Amniotic epithelial cell (primary cell): ENCODE measurements at regions not wholly inside any gene's neighbourhood (a gene's known extent, or its start where the extent isn't known, plus 50 kb on each side); places are given as distances from the start of the nearest gene placed in this dataset.
"Not testable (repeated sequence)": the region's sequence is repeated elsewhere in the genome, so short reads cannot be mapped to it uniquely, and the experiment has no call there.

Source experiments
- DNase-seq: peaks from one replicate; pipeline ENCODE4 v3.0.0-alpha.2; 2010; ENCODE audit warnings: low read depth

DNA sequence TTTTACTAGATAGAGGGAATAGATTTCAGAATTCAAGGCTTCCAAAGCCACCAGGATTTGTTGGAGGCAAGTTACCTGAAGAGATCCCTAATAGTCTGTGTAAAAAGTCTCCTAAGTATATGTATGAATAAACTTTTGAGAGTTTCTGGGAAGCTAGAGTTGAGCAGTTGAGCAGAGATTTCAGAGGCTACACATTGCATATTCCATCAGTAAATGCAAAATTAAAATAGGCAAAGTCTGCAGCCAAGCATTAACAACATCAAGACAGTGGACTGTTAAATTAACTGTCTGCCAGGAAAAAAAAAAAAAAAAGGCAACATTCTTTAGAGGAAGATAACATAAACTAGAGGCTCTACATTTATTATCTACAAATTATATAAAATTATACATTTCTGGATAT is 420.4 kb upstream of the TMEFF2 start:
- DNase-seq: no peak

DNA sequence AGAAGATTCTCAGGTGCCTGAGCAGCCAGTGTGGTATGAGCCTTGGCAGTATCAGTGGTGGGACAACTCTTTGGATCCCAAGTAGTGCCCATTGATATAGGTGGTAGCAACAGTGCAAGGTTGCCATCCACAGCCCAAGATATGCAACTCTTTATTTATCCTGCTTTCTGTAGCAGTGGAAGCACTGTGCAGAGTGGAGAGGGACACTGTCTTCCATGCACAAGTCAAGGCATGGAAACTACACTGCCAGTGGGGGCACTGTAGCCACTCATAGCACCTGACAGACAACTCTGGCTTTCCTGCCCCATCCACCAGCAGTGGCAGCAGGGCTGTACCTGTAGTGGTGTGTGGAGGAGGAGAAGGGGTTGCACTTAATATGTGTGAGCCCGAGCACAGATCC is 409.6 kb upstream of the TMEFF2 start:
- DNase-seq: no peak

DNA sequence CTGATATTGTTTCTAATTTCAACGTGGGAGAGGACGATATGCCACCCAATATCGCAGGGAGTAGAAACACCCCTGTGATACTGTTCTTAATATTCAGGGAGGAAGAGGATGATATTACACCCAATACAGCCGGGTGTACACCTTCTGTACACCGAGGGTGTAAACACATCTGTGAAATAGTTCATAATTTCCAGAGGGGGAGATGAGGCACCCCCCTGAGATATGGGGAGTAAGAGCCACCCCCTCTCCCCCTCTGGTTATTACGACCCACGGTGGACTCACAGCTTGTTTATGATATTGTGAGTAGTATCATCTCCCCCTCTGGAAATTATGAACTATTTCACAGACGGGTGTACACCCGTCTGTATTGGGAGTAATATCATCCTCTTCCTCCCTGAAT is 403.9 kb upstream of the TMEFF2 start:
- not testable (repeated sequence) for DNase-seq

DNA sequence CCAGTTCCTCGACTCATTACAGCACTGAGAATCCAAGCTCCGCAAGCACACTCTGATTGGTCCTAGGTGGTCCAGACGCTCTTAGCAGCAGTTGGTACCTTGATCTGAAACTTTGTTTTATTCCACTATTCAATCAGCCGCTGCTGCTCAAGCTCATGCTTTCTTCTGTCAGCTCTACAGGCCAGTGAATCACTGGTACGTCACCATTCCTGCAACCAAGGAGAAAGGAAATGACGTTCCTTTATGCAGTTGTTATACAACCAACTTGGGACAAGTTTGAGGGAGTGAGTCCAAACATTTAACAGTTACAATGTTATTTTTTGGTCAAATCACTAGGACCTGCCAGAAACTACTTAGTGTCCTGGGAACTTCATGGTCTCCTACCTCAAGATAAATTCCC is 398.8 kb upstream of the TMEFF2 start:
- DNase-seq: no peak

DNA sequence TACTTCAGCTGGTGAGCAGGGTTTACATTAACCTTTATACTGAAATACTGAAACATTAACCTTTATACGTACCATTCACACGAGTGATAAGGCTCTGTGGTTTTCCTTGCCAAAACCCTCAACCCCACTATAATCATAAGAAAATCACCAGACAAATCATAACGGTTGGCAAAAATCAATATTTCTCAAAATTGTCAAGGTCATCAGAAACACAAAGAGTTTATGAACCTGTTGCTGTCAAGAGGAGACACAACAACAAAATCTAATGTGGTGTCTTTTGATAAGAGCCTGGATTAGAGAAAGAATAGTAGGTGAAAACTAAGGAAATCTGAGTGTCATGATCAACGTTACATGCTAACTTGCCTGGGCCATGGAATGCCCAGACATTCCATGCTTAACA is 396.9 kb upstream of the TMEFF2 start:
- no peak for DNase-seq

DNA sequence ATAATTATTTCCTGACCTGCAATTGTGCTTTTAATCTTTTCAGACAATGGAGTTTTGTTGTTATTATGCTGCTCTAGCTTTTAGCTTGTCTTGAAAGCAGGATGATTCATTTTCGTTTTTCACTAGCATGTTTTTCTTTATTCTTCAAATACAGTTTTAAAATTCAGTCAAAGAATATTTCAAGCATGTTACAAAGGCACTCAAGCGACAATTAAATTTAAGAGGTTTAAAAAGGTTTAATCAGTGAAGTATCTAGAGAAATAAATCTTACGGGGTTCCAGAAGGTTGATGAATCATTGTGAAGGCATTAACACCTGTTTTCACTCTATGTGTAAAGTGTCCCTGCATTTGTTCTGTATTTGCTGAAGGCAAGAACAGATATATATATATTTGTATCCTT is 390.7 kb upstream of the TMEFF2 start:
- DNase-seq: no peak

DNA sequence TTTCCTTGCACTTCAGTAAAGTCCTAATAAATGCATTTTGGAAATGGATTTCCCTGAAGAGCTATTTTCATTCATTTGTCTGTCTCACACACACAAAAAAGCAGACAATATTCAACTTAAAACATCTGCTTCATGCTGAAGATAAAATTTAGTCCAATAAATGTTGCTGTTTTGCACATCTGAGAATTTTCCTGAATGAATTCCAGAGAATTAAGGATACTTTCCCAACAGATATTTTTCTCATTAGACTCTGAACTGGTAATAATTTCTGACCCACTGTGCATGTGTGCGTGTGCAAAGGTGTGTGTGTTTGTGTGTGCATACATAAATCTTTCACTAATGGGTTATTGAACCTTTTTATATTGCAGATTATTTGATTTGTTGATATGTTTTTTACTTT is 390.2 kb upstream of the TMEFF2 start:
- no peak for DNase-seq

DNA sequence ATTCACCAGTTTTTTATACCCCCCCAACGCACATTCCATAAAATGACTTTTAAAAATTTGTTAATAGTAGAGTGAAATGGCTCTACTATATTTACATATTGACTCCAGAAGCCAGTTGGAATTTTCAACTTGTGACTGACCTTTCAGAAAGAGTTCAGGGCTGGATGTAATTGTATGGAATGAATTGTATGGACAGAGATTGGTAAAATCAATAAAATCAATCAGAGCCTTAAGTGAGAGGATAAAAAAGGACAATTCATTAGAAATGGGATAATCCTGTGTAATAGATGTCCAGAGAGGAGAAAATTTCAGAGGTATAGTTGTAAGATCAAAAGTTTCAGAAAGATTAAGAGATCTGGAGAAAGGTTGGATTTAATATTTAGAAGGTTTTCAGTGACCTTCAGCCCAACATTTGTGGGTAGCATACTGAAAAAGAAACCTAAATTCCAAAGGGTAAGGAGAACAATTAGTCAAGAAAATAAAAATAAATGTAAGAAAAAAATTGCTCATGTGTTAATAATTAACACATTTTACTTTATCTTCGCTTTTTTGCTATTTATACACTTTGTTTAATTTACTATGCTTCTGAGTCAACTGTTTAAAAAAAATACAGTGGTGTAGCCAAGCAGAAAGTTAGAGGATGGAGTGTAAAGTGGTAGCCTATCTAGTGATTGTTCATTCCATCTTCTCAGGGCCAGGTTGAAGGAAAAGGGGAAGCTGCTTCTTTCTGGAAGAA is 385.4 kb upstream of the TMEFF2 start:
- DNase-seq: no peak

DNA sequence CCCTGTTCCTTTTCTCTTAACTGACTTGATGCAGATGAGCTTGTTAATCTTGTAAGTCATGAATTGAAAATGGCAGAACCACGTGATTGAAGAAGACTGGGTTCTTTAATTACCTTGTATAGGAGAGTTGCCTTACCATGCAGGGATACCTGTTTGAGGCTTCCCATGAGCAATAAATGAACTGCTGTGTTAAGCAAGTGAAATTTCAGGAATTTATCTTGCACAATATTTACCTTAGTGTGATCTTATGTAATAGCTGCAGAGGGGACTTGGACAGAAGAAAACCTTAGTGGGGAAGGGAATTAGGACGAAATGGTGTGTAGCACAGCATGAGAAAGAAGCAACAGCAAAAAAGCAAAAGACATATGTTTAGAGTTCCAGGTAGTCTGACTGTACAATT is 384.0 kb upstream of the TMEFF2 start:
- DNase-seq: no peak

DNA sequence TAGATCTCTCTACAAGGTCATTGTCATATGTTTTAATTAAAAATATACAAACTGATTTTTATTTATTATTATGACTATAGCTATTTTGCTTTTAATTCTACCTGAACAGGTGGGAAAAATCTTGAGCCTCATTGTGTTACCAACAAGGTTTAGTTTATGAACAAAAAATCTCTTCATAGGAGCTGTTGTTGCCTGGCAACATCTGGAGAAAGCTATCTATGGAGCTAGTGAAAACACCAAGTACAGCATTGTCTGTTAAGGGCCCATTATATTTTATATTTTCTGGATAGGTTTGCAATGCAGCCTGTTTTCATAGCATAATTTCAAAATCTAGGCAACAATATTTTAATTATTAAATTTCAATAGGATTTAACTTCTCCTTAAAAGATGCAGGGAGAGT is 383.0 kb upstream of the TMEFF2 start:
- no peak for DNase-seq

DNA sequence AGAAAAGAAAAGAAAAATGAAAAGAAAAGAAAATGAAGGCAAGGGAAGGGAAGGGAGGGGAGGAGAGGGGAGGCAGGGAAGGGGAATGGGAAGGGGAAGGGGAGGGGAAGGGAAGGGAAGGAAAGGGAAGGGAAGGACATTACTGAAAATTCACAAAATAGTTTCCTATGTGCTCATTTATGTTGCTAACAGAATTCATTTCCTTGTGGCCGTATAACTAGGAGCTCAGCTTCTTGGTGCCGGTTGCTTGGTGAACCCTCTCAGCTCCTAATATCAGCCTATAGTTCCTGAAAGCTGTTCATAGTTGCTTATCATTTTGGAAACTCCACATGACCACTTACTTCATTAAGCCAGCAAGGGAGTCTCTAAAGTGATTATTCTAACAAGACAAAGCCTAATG is 379.8 kb upstream of the TMEFF2 start:
- DNase-seq: no peak

DNA sequence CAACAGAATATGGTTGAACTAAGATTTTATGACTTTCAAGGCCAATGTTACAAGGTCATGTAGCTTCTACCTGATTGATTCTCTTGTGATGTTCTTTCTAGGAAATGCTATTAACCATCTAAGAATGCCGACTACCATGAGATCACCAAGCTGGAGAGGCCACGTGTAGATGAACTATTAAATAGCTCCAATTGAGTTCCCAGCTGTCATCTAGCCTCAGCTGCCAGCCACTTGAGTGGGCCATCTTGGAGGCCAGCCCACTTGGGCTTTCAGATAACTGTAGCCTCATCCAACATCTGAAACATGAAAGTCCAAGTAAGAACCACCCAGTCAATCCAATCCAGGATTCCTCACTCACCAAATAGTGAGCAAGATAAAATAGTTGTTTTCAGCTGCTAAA is 376.9 kb upstream of the TMEFF2 start:
- no peak for DNase-seq

DNA sequence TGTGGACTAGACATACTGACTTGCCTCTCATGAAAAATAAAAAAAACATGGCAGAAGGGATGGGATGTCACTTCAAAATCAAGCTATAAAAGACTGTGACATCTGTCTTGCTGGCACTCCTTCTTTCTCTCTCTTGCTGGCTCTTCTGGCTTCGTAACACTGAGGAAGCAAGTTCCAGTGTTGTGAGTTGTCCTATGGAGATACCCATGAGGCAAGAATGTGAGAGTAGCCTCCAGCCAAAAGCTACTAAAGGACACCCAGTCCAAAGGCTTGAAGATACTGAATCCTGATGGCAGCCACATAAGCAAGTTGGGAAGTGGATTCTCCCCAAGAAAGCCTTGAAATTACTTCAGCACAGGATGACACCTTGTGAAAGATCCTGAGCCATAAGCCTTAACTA is 376.1 kb upstream of the TMEFF2 start:
- no peak for DNase-seq

DNA sequence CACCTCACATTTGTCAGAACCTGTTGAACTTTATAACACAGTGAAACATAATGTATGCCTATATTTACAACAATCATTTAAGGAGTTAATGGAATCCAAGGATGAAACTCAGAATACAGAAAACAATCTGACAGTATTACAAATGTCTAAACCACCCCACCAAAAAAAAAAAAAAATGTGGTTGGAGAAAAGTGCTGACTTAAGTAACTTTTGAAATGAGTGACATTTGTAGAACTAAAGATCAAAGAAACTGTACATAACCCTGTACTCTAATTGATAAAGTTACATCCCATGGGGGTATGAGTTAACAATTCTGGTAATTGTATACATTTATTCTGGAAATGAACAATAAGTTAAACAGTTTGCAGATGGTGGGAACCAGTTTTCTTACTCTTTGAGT is 372.1 kb upstream of the TMEFF2 start:
- no peak for DNase-seq

DNA sequence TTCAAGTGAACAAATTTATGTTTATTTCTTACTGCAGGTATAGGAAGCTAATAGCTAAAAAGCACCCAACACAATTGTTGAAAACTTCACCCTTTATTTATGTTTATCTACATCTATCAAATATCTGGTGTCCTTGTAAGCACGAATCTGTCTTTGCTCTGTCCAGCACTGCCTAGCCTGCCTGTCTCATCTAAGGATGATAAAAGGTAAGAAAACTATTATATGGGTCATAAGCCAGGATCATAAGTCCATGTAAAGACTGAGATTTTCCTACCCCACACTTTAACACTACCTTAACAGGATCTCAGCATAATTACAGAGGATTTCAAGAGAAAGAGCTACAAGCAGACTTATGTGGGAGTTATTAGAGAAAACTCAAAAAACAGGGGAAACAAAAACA is 365.6 kb upstream of the TMEFF2 start:
- no peak for DNase-seq

DNA sequence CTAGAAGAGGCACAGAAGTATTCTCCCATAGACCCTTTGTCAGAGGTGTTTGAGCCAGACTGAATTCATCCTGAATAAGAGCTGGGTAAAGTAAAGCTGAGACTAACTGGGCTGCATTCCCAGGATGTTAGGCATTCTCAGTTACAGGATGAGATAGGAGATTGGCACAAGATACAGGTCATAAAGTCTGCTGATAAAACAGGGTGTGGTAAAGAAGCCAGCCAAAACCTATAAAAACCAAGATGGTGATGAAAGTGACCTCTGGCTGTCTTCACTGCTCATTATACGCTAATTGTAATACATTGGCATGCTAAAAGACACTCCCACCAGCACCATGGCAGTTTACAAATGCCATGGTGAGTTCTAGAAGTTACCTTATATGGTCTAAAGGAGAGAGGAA is 364.9 kb upstream of the TMEFF2 start:
- no peak for DNase-seq

DNA sequence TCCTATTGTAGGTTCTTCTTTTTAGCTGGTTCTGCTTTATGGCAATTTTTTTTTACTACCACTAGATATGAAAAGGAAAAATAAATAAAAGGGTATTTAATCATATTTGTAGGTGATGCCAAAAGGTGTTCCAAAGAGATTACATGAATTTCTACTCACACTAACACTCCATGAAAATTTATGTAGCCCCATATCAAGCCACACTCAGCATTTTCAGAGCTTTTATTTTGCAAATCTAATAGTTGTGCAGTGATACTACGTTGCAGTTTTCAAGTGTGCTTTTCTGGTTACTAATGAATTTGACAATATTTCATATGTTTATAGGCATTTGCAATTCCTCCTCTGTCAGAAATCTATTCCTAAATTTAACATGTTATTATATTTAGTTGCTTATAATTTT is 363.9 kb upstream of the TMEFF2 start:
- no peak for DNase-seq

DNA sequence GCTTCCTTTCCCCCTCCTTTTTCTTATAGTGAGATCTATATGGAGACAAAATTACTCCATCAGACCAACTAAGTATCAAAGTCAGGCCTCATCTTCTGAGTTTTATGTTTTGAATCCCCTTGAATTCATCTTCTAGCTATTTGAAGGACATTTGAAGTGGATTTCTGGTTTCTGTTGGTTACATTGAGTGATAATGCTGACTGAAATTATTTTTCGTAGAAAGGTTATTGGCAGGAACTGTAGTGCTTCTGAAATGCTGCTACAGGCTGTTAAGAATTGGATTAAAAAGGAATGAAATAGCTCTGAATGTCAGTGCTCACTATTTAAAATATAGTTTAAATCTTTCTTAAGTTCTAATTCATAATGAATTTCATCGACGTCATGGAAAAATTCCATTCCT is 361.0 kb upstream of the TMEFF2 start:
- DNase-seq: no peak

DNA sequence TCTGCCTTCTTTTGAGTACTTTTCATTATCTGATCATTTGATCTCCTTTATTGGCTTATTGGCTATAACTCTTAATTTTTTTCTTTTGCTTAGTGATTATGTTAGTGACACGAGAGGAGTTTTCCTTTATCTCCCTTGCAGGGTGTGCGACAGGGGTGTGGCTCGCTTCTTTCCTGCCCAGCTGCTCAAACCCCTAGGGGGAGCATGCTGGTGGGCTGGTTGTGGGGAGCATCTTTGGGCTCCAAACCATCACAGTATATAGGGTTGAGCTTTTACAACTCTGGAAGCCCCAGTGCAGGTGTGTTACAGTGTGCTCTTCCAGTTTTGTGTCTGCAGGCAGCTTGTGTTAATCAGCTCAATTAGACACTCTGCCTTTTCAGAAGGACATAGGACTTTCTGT is 357.0 kb upstream of the TMEFF2 start:
- no peak for DNase-seq

DNA sequence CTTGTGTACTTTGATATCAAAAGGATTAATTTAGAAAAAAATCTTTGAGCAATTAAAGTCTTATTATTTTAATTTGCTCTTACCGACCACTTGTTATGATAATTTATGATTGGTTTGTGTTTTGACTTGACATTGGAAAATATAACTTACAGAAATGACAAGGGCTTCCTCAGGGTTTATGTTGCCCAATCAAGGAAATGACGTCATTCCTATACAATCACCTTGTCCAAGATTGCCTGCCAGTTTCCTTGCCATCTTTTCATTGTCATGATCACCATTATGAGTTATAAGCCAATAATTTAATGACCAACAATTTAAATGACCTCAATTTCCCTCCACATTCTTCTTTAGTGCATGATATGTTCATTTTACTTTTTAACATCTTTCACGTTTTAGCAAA is 351.8 kb upstream of the TMEFF2 start:
- DNase-seq: no peak

DNA sequence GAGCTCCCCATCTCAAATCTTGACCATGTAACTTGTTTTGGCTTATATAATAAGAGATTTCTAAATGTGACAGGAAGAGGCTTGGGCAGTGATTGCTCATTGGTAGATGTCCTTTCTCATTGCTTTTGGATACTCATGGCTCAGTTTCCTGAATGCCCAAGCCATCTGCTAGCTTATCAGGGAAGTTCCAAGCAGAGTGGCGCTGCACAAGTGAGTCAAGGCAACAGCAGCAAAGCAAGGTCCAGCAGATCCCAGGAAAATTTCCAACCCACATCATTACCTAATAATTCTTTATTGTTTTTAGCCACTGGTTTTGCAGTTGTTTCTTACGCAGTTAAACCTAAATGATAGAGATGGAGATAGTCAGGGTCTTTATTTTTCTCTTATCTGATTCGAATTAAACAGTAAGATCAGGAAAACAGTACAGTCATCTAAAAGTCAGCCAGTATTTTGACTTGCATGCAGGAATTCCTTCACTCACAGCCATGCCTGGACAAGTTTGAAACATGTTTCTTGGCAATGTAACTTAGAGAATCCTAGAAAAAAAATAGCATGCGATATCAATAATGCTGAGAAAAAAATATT is 349.7 kb upstream of the TMEFF2 start:
- no peak for DNase-seq

DNA sequence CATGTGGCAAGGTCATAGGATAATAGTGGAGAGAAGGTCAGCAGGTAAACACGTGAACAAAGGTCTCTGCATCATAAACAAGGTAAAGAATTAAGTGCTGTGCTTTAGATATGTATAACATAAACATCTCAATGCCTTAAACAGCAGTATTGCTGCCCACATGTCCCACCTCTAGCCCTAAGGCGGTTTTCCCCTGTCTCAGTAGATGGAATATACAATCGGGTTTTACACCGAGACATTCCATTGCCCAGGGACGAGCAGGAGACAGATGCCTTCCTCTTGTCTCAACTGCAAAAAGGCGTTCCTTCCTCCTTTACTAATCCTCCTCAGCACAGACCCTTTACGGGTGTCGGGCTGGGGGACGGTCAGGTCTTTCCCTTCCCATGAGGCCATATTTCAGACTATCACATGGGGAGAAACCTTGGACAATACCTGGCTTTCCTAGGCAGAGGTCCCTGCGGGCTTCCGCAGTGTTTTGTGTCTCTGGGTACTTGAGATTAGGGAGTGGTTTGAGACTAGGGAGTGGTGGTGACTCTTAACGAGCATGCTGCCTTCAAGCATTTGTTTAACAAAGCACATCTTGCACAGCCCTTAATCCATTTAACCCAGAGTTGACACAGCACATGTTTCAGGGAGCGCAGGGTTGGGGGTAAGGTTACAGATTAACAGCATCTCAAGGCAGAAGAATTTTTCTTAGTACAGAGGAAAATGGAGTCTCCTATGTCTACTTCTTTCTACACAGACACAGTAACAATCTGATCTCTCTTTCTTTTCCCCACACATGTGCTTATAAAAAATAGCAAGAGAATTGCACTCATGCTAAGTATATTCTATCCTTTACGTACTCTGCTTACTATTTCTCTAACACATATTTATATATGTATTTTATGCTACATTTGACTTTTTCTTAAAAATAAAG is 347.7 kb upstream of the TMEFF2 start:
- not testable (repeated sequence) for DNase-seq

DNA sequence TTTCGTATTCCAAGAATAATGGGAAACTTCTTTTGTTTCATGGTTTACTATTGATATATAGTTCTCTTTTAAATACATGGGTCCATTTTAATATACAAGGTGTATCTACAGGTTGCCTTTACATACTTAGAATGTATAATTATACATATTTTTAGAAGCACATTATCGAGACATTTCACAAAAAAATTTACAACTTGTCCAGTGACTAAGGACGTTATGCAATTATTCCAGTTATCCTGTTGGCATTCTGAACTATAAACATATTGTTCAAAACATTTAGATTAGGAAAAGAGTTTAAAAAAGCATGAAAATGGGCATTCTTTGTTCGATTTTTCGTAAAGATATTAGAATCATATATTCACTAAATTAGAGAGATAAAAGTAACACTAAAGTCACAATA is 344.6 kb upstream of the TMEFF2 start:
- no peak for DNase-seq
